ENCODE measurements at regions not wholly inside any gene's neighbourhood (a gene's known extent, or its start where the extent isn't known, plus 50 kb on each side); places are given as distances from the start of the nearest gene placed in this dataset.

DNA sequence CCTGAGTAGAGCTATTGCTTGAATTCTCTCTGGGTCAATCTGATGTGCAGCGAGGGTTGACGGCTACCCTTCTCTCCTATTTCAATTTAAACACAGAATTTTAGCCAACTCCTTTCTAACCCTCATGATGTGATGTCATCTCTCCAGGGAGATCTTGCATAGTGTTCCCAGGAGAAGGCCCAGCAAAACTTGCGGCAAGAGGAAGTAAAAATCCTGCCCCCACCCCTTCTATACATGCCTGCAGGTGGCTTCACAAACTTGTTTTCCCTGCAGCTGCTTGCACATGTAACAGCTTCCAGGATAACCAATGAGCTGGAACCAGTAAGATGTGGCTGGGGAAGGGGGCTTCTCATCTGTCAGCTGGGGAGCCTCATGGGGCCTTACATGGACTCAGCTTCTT is 169.3 kb upstream of the CDH4 start:
- Histone ChIP-seq H3K4me1 (no peaks in the 10 kb centered on the region), H3K4me3 (ENCODE audit: low read depth, low read length) (no peak overlapping the region), H3K36me3 (no peaks in the 10 kb centered on the region), H3K27me3 (no peaks in the 10 kb centered on the region), H3K9me3 (no peaks in the 10 kb centered on the region)
- DNase-seq = no peak
- no peak for TF ChIP-seq CTCF (IDR thresholded peaks at IDR 0.05; ENCODE audit: low read depth, low read length)

GRCh38 chr20:61083431-61083830 is 168.6 kb upstream of the CDH4 start:
- H3K27me3 ChIP-seq = no peaks in the 10 kb centered on the region
- no peaks in the 10 kb centered on the region for H3K36me3 ChIP-seq
- no peak overlapping the region for H3K4me3 ChIP-seq (ENCODE audit: low read depth, low read length)
- no peak for TF ChIP-seq CTCF (IDR thresholded peaks at IDR 0.05; ENCODE audit: low read depth, low read length)
- no peaks in the 10 kb centered on the region for H3K4me1 ChIP-seq
- no peak for DNase-seq
- H3K9me3 ChIP-seq = no peaks in the 10 kb centered on the region

DNA sequence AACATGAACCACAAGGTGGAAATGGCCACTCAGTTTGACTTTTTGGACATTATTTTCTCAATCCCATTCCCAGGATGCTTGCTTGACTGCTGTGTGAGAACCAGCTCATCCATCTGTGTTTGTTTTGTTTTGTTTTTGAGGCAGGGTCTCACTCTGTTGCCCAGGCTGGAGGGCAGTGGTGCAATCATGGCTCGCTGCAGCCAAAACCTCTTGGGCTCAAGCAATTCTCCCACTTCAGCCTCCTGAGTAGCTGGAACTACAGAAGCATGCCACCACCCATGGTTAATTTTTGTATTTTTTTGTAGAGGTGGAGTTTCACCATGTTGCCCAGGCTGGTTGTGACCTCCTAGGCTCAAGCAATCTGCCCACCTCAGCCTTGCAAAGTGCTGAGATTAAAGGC is 166.0 kb upstream of the CDH4 start:
- no peaks in the 10 kb centered on the region for H3K36me3 ChIP-seq
- no peaks in the 10 kb centered on the region; the same call in 1 of the 2 replicates for H3K9me3 ChIP-seq
- no peak for TF ChIP-seq CTCF (IDR thresholded peaks at IDR 0.05; ENCODE audit: low read depth, low read length)
- no peaks in the 10 kb centered on the region for H3K27me3 ChIP-seq
- no peaks in the 10 kb centered on the region for H3K4me1 ChIP-seq
- H3K4me3 ChIP-seq (ENCODE audit: low read depth, low read length) = no peak overlapping the region
- DNase-seq = no peak

- no peaks in the 10 kb centered on the region; the same call in 1 of the 2 replicates for H3K9me3 ChIP-seq
- no peak for TF ChIP-seq CTCF (IDR thresholded peaks at IDR 0.05; ENCODE audit: low read depth, low read length)
- no peaks in the 10 kb centered on the region for H3K27me3 ChIP-seq
- no peaks in the 10 kb centered on the region for H3K36me3 ChIP-seq
- no peak for DNase-seq
- no peak overlapping the region for H3K4me3 ChIP-seq (ENCODE audit: low read depth, low read length)
- H3K4me1 ChIP-seq = no peaks in the 10 kb centered on the region
These were observed 161.5 kb upstream of the CDH4 start for GRCh38 chr20:61090541-61090940.

- H3K27me3 ChIP-seq = no peaks in the 10 kb centered on the region
- no peak for TF ChIP-seq CTCF (IDR thresholded peaks at IDR 0.05; ENCODE audit: low read depth, low read length)
- DNase-seq = no peak
These were observed 159.8 kb upstream of the CDH4 start for GRCh38 chr20:61092251-61092650.

GRCh38 chr20:61094581-61094980 is 157.5 kb upstream of the CDH4 start:
- Histone ChIP-seq H3K4me1 (no peaks in the 10 kb centered on the region), H3K27me3 (no peaks in the 10 kb centered on the region), H3K4me3 (ENCODE audit: low read depth, low read length) (no peak overlapping the region), H3K36me3 (no peaks in the 10 kb centered on the region), H3K9me3 (no peaks in the 10 kb centered on the region; the same call in 1 of the 2 replicates)
- TF ChIP-seq CTCF (IDR thresholded peaks at IDR 0.05; ENCODE audit: low read depth, low read length) = no peak
- no peak for DNase-seq

More at GRCh38 chr20:61092251-61092650, 159.8 kb upstream of the CDH4 start:
- no peaks in the 10 kb centered on the region; the same call in 1 of the 2 replicates for H3K9me3 ChIP-seq
- no peak overlapping the region for H3K4me3 ChIP-seq (ENCODE audit: low read depth, low read length)
- H3K4me1 ChIP-seq = no peaks in the 10 kb centered on the region
- no peaks in the 10 kb centered on the region for H3K36me3 ChIP-seq
